HG03159 (cell line): ENCODE measurements at regions not wholly inside any gene's neighbourhood (a gene's known extent, or its start where the extent isn't known, plus 50 kb on each side); places are given as distances from the start of the nearest gene placed in this dataset.
"Not testable (repeated sequence)": the region's sequence is repeated elsewhere in the genome, so short reads cannot be mapped to it uniquely, and the experiment has no call there.

ENCODE experiments used
- ATAC-seq: cut with Tn5 transposase; IDR thresholded peaks from one replicate; pipeline ENCODE4 v1.9.1; 2021; ENCODE audit warnings: mild to moderate bottlenecking, moderate library complexity; ENCODE audit not compliant: unreplicated experiment

DNA sequence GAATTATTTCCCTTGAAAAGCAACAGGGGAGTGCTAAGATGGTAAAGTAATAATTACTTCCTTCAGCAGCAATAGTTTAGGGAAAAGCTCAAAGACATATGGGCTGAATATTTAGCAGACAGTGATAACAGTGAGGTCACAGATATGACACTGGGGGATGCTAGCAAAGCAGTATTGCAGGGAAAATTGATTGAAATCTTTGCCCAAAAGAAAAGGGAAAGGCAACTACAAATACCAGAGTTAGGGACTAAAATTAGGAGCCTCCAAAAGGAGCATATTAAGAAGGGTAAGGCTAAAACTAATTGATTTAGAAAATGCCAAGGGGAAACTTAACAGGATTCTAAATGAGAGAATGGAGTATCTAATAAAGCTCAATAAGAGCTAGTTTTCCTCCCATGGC, 1191.3 kb upstream of the TENM3 start:
- ATAC-seq: no peak

DNA sequence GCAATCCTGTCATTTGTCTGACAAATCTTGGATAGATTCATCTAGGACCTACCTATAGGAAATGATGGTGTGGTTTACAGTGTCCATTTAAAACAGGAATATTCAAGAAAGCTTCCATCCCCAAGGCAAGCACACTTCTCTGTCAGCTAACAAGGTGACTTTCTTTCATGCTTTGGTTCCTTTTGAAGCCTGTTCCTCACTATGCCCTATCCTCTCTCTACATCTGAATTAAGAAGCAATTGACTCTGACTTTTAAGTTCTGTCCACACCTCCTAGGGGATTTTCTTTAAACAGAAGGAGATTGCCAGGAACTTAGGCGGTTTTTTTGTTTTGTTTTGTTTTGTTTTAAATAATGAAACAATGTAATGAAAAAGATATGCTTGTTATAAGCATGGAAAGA, 1181.4 kb upstream of the TENM3 start:
- no peak for ATAC-seq

DNA sequence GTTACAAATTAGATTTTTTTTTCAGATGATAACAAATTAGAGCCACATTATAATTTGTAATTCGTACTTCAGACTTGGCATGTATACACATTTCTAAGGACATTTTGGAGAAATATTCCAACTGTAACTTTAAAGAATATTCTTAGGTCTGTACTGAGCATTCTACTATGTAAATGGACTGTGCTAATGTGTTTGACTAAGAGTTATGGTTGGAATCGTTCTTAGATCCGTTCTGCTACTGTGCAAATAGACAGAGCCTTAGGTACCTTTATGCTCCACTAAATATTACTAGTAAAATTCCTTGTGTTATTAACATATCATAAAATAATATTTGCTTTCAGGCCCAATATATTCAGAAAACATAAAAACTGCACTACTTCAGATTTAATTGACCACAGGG, 1180.0 kb upstream of the TENM3 start:
- ATAC-seq: no peak

DNA sequence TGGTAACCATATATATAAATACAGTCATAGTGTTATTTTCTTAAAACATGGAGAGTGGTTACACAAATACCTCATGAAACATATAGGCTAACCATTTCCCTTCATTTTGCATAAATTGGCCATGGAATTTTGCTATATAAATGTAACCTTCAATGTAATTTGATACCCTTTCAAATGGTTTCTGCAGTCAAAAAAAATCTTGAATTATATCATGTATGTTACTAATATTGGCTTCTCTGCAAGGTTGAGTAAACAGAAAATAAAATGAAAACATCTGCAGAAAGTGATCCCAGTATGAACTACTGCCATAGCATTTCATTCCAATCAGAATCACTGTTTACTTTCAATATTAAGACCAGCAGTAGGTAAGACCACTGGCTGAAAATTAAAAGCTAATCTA, 1165.9 kb upstream of the TENM3 start:
- no peak for ATAC-seq

DNA sequence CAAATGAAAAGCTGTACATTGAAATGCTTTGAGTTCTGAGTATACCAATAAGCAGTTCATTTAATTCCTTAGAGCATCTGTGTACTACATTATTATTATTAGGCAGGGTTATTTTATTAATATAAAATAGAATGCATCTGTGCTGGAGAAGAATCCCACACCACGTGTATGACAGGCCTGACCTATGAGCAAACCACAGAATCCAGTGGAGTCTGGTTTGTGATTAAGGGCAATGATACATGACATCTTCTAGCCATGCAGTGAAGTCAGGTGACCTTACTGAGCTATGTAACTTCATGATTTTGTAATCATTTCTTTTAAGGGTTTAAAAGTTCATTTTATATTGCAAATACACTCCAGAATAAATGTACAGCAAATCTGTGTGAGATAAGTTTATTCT, 1165.0 kb upstream of the TENM3 start:
- no peak for ATAC-seq

- no peak for ATAC-seq
These were observed 1159.3 kb upstream of the TENM3 start for GRCh38 chr4:181083757-181084361.

DNA sequence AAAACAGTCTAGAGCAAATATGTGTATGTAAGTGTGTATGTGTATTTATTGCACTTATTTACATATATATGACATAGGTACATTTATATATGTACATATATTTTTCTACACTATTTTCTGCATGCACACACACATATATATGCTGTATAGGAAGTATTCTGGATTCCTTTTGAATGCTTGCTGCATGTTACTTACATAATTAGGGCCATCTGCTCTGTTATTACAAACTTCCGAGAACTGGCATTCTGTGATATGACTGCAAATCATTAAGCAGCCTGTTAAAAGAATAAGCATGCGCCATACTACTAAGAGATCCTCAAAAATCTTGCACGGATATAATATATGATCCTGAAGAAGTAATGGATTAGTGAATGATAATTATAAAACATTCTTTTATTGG, 1157.6 kb upstream of the TENM3 start:
- ATAC-seq: no peak

GRCh38 chr4:181105487-181105886, 1137.7 kb upstream of the TENM3 start:
- no peak for ATAC-seq

DNA sequence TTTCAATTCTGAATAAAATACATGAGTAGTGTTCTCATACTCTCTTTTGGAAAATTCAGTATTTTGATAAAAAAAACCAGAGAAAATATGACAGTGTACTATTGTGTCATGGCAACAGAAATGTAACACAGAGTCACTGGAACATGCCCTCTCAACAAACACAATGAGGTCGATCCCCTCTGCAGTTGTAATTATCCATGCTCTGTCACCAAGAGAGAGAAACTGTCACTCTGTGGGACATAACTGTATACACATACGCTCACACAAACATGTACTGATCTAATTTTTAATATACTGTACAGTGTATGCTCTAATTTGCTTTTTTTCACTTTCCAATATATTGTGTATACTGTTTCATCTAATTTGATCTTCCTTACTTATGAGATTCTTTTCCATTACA, 1136.8 kb upstream of the TENM3 start:
- no peak for ATAC-seq

DNA sequence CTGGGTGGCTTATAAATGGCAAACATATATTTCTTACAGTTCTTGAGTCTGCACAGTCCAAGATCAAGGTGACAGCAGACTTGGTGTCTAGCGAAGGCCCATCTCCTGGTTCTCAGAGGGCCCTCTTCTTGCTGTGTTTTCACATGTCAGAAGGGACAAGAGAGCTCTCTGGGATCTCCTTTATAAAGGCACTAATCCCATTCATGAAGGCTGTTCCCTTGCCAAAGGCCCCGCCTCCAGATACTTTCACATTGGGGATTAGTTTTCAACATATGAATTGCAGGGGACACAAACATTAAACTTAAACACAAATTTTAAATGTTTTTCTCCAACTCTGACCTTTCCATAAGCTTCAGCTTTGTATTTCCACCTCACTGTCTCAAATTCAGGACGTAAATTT, 1135.0 kb upstream of the TENM3 start:
- no peak for ATAC-seq

GRCh38 chr4:181119186-181119585, 1124.0 kb upstream of the TENM3 start:
- no peak for ATAC-seq

GRCh38 chr4:181121733-181122132, 1121.5 kb upstream of the TENM3 start:
- ATAC-seq: no peak

DNA sequence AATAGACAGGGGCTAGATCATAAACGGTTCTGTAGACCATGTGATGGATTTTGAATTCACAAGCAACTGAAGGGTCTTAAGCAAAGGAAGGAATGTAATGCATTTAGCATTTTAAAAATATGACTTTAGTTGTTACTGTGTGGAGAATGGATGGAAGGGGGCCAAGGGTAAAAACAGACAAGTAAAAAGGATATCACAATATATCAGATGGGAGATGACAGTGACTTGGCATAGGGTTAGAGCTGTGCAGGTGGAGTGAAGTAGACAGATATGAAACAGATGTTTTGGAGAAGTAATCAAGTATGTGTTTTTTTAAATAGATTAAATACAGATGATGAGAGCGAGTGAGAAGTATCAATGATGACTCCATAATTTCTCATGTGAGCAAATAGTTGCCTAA, 1116.0 kb upstream of the TENM3 start:
- no peak for ATAC-seq

DNA sequence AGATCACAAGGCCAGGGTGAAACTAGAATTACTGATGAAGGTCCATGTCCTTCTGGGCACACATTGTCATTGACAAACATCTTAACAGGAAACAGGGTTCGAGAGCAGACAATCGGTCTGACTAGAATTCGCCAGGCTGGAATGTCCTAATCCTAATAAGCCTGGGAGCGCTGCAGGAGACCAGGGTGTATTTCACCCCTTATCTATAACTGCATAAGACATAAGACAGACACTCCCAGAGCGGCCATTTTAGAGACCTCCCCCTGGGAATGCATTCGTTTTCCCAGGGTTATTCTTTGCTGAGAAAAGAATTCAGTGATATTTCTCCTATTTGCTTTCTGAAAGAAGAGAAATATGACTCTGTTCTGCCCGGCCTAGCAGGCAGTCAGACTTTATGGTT, 1112.9 kb upstream of the TENM3 start:
- ATAC-seq: not testable (repeated sequence)

GRCh38 chr4:181137351-181137750, 1105.9 kb upstream of the TENM3 start:
- no peak for ATAC-seq

GRCh38 chr4:181138116-181138515, 1105.1 kb upstream of the TENM3 start:
- no peak for ATAC-seq

GRCh38 chr4:181140037-181140603, 1103.1 kb upstream of the TENM3 start:
- no peak for ATAC-seq

DNA sequence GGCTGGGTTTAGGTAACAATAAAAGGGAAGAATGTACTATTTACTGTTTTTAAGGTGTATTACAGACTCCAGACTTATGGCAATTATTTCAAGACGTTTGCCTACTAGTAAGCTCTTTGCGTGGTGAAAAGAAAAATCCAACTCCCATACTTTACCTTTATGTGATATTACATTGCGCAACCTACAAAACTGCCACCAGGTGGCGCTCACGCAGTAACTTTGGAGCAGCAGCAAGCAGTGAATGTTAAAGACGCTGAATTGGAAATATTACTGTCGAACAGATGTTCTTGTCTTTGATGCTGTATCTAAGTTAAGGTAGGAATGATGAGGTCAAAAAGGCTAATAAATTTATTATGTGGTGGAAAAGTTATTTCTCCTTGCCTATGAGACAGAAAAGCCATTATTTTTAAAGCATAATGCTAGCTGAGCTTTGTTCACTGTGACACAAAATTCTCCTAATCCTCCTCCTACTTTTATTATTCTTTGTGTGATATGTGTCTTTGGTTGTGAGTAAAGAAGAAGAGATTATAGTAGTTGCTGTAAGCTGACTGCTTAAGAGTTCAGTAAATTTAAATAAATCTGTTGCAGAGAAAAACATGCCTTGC, 1099.8 kb upstream of the TENM3 start:
- peak; percentile 95 for ATAC-seq

DNA sequence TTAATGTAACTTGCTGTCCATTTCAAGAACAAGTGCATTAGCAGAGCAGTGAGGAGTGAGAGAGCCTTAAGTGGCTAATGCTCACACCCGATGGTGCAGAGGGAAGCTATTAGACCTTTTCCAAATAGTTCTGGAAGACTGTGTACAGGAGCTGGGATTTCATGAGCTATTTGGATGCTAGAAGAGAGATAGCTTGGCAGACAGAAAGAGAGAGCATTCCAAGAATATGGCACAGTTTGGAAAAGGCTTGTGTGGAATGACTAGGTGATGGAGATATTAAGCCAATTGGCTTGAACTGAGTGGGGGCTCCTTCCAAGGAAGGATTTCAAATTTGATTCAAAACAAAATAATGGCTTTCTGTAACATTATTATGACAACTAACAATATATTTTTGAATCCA, 1097.2 kb upstream of the TENM3 start:
- no peak for ATAC-seq

GRCh38 chr4:181147416-181147951, 1095.7 kb upstream of the TENM3 start:
- ATAC-seq: no peak

DNA sequence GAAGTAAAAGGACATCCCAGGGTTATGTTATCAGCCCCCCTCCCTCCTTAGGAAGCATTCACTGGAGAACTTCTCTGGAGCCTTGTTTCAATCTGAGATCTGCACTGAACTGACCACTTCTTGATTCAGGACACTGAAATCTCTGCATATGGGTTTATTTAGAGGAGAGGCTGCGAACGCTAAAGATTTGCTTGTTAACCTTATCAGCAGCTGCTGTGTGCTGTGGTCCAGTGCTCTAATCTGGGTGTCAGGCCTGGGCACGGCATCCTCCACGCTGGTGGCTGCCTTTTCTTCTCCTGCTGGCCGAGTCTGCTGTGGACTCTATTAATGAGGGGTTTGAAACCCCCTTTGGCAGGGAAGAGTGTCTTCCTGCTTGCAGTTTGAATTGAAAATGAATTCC, 1094.7 kb upstream of the TENM3 start:
- no peak for ATAC-seq

DNA sequence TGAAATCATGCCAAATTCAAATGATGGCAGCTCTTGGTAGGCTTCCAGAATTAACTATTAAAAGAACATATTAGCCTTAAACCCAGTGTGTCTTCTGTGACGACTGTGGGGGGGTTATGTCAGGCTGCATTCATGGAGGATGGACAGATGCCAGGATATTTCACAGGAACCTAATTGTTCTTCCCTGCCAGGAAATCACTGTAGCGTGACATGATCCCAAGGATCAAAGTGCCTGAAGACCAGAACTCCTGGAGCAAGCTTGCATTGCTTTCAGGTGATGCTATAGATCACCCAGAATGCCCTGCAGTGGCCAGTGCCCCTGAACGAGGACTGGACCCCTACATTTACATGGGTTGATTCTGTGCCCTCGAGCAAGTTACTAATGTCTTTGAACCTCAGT, 1093.0 kb upstream of the TENM3 start:
- no peak for ATAC-seq

DNA sequence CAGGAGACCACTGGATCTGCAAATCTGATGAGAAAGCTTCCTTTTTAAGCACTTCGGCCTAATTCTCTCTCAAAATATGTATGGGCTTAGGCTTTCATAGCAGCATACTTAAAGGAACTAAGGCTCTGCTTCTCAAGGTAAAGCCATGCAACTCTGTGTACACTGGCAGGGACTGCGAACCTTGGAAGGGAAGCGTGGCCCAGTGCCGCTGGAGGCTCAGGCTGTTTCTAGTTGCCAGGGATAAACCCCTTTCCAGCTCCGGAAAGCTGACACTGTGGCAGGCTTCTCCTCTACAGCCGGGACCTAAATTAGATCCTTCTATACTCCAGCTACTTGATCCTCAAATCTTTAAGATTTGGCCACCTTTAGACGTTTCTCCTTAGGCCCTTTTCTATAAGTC, 1091.3 kb upstream of the TENM3 start:
- no peak for ATAC-seq
